Urothelium cell line (cell line): ENCODE measurements at regions not wholly inside any gene's neighbourhood (a gene's known extent, or its start where the extent isn't known, plus 50 kb on each side); places are given as distances from the start of the nearest gene placed in this dataset.

ENCODE experiments used
- DNase-seq: peaks from one replicate; pipeline ENCODE4 v3.0.0; 2011; ENCODE audit warnings: low spot score, mixed read lengths
- FAIRE-seq: peaks from 2 replicates; lab custom pipeline; 2011; peaks lifted over from hg19 to GRCh38; lab: Jason Lieb, UNC

DNA sequence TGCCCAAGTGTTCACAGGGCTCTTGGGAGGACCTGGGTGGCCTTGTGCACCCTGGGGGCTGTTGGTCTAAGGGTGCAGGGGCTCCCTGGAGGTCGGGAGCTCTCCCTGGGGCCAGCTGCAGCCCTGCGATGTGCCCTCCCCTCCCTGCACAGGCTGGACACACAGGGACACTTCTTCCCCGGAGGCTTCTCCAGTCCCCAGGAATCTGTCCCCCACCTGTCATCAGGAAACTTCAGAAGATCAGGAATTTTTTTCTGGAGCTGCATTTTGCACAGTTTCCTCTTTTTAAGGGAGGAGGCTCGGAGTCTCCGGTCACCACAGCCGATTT lies 66.9 kb upstream of the BHLHE23 start:
- FAIRE-seq = no peak

DNA sequence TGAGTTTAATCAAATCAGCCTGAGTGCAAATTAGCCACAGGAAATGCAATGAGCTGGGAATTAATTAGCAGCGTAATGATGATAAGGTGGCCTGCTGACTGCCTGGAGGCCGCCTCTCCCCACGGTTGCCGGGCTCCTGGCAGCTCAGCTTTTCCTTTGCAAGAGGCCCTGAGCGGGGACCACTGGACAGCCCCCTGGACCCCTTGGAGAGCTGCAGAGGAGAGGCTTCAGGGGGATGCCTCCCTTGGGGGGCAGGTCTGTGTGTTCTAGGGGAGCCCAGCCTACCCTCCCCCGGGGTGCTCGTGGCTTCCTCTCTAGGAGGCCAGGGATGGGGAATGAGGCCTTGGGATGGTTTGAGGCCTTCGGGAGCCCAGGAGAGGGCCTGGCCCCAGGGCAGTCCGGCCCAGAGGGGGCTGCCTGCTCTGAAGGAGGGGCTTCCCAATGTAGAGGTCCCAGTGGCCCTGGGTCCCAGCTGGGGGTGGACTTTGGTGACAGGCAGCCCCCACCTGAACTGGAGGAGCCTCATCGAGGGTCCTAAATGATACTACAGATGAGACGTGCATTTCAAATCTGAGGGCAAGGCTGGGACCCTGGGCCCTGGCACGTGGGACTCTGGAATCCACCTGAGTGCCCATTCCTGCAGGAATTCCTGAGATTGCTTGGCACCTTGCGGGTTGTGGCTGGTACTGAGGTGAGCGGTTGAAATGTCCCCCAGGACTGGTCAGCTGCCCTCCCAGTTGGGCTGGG lies 66.4 kb upstream of the BHLHE23 start:
- DNase-seq (no peak), FAIRE-seq (no peak)

More for the DNA sequence above, 66.9 kb upstream of the BHLHE23 start:
- no peak for DNase-seq

DNA sequence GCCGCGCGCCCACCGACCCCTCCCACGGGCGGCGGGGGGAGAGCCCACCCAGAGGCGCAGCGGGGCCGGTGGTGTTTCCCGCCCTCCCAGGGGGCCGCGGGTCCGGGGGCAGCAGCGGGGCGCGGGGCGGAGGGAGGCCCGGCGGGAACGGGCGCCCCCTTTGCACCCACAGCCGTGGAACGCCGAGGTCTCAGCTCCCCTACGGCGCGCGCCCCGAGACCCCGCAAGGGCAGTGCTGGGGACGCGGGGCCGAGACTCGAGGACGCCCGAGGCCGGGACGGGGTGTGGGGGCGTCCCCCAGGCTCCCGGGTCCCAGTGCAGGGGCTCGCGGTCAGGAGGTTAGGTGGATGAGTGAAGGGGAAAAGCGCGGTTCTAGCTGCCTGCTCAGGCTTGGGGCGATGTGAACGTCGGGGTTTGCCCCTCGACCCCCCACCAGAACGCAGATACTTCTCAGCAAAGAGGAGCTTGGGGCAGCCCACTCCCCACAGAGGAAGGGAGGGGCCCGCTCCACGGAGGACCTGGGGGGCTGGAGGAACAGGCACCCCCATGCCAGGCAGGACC lies 65.5 kb upstream of the BHLHE23 start:
- no peak for DNase-seq

DNA sequence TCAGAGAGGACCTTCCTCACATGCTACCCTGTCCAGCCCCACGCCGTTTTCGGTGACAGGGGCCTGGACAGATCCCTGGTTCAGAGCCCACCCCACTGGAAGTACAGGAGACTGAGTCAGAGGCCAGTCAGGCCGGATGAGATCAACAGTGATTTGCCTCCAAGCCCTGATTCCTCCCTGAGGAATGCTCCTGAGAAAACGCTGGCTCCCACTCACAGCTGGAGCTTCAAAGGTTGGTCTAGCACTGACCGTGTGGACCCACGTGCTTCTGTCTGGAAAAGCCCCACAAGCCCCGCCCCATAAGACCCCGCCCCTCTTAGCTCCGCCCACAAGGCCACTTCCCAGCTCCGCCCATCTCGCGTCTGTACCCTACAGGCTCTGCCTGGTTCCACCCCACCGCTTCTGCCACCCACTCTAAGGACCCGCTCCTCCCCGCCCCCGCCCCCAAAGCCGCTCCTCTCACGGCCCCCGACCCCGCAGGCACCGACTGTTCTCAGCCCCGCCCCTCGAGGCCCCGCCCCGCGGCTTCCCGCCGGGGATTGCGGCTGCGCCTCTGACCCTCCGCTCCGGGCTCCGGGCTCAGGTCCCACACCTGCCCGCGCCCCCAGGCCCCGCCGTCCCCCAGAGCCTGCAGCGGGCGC lies 64.9 kb upstream of the BHLHE23 start:
- no peak for FAIRE-seq

More for the DNA sequence above, 65.5 kb upstream of the BHLHE23 start:
- FAIRE-seq = no peak

DNA sequence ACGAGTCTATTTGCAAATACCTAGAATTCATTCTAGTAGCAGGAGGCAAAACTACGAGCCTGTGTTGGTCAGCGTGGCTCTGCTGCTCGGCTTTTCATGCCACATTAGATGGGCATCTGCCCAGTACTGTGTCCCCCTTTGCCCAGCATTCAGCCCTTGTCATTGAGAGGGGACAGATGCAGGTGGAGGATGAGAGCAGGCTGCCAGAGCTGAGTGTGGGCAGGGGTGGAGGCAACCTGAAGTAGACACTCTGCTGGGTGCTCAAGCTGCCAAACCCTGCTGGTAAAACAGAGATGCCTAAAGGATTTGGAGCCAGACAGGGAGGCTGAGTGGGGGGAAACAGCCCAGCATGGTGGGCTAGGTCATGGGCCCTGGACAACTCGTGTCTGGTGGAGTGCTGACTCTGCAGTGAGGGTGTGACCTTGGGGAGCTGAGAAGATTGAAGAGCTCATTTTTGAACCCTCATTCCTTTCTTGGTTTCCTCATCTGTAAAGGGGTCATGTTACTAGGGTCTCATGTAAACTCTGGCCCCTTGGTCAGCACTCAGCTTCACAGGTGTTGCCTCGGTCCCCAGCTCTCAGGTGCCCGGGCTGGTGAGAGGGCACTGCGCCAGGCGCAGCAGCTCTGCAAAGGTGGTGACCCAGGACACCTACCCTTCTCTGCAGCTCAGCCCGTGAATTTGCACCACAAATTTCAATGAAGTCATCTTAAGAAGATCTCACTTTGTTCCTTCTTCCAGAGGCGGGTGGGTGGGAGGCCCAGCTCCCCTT lies 64.2 kb upstream of the BHLHE23 start:
- FAIRE-seq (peak; percentile 52), DNase-seq (no peak)

More for the DNA sequence above, 64.9 kb upstream of the BHLHE23 start:
- DNase-seq = no peak

DNA sequence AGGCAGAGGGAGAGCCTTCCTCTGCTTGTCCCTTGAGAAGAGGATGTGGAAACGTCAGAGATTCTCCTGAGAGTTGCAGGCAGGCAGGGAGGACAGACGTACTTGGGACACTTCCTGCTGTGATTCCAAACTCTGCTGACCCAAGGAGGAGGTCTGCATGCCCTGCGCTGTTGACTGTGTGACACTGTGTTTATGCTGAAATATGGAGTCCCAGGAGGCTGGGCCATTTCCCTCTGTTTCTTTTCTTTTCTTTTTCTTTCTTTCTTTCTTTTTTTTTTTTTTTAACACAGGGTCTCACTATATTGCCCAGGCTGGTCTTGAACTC lies 63.5 kb upstream of the BHLHE23 start:
- no peak for FAIRE-seq
- no peak for DNase-seq

DNA sequence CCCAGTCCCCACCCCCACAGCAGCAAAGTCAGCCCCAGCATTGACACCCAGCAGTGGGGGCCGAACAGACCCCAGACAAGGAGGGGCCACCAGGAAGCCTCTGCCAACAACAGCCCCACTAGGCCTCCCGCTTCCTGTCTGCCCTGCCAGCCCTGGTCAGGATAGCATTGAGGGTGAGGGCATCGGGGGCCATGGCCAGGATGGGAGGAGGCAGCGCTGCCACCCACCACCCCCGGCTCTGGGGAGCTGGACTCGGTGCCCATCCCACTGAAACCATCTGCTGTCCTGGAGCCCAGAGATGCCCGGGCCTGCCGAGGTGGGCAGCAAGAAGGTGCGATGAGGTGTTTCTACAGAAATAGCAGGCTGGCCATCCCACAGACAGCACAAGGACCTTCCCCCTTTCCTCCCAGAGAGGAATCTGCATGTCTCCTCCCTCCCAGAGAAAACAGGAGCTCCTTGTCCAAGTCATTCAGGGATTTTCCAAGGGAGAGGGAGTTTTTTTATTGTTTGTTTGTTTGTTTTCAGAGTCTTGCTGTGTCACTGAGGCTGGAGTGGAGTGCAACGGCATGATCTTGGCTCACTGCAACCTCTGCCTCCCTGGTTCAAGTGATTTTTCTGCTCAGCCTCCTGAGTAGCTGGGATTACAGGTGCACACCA lies 62.1 kb upstream of the BHLHE23 start:
- FAIRE-seq = no peak
- DNase-seq = no peak

DNA sequence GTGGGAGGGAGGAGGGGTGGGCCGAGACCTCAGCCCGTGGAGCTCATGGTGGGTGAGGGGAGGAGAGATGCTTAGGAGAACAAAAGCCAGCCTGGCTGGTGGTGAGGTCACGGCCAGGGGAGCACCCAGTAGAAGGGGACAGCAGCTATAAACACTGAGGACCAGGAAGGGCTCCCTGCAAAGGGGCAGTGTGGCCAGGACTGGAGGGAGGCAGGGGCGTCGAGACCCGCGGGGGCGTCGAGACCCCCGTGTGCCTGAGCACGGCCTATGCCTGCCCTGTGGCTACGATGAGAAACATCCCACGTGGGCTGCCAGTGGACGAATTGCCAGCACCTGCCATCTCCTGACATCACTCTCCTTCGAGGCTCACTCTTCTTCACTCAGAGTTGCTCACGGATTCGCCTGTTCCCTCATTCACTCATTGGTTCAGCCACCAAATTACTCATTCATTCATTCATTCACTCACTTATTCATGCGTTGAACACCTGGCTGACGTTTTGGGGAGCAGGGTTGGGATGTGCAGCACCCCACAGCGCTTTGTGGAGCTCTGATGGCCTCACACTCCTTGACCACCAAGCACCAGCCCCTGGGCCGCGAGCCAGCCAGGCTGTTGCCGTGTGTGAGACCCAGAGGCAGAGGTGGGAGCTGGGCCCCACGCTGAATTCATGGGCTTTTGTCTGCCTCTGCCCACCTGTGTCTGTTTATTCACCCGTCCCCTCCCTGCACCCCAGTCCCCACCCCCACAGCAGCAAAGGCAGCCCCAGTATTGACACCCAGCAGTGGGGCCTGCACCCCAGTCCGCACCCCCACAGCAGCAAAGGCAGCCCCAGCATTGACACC lies 61.2 kb upstream of the BHLHE23 start:
- FAIRE-seq = no peak
- no peak for DNase-seq

DNA sequence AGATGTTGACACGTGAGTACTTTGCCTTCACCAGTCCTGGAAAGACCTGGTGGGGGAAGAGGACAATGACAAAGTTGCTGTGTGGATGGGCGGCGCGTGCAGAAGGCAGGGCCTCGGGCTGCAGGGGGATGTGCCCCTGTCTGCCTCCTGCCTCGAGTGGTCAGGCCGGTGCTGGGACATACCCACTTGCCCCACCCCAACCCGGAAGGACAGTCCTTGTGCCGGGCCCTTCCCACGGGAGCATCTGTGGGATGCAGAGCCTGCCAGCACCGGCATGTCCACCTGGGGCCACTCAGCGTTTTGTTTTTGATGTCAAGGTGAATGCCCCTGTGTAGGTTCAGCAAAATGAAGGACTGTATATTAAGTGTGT lies 60.5 kb upstream of the BHLHE23 start:
- no peak for DNase-seq
- FAIRE-seq = no peak

DNA sequence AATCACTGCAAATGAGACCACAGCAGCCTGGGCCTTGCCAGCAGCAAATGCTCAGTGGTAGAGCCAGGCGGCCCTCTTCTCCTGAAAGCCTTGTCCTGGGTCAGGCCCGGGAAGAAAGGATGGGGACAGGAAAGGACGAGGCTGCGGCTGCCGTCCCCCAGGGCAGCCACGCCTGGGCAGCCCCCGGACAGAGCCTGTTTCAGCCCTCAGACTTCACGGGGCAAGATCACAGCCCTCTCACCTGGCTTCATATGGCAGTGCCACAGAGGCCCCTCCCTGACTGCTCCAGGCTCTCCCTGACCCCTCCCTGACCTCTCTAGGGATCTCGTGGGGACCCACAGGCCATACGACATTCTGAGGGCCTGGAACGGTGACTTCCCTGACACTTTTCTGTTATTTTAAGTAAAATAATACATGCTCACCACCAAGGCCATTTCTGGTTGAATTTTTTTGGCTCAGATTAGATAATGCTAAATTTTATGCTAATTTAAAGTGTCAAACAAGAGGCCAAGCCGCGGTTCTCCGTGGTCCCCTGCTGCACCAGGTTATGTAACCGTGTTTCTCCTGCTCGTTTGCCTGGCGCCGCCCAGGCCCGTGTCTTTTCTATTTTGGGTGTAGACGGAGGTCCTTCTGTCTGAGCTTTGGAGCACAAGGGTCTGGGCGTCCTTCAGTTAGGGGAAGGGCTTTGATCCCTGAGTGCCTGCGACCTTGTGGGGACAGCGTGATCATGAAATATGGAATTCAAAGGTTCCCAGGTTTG lies 59.9 kb upstream of the BHLHE23 start:
- FAIRE-seq (no peak), DNase-seq (no peak)

DNA sequence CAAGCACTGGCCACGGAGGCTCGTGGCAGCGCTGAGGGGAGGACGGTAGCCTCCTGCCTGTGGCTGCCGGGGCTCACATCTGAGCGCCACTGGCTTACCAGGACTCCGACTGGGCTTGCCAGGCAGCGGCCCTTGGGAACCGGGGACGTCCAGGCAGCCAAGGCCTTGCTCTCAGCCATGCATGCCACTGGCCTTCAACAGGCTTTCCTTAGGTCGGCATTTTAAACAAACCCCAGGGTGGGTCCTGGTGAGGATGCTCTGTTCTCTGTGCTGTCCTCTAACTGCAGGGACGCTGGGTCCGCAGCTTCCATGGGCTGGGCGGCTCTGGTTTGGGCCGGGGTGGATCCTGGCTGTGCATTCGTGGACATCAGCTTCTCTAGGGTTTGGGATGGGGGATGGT lies 59.1 kb upstream of the BHLHE23 start:
- no peak for FAIRE-seq
- DNase-seq = no peak

DNA sequence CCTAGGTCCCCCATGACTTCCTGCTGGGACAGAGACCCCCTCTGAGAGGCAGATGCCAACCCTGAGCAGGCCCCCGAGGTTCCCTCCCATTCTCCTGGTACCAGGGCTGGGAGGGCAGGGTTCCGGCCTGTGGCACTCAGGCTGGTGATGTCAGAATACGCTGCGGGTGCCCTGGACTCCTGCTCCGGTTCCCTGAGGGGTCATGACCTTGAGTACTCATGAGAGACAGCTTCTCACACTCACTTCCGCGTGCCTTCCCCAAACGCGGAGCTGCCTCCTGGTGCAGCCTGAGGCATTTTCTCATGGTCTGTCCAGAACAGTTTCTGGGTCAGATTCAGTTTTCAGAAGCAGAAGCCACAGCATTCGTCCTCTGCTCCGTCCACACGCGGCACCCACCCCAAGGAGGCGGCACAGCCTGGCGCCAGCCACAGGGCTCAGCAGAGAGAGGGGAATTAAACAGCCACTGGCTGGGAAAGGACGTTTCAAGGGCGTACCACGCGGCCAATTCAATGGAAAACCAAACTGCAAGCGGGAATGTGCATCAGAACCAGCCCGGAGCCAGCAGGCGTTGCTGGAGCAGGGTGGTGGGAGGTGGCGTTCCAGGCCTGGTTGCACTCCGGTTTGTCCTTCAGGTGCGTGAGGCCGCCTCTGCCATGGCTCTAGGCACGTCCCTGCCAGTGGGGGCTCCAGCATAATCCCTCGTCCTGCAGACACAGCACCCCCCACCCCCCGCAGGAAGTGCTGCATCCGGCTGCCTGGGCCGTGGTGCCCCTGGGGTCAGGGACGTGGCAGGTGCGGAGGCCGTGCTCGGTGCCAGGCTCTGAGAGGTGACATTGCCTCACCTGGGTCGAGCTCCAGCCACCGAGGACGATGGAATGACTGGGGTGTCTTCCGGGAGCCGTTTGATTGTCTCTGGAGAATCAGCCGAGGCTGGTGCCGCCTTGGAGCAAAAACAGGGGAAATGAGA lies 58.3 kb upstream of the BHLHE23 start:
- FAIRE-seq (no peak), DNase-seq (no peak)

DNA sequence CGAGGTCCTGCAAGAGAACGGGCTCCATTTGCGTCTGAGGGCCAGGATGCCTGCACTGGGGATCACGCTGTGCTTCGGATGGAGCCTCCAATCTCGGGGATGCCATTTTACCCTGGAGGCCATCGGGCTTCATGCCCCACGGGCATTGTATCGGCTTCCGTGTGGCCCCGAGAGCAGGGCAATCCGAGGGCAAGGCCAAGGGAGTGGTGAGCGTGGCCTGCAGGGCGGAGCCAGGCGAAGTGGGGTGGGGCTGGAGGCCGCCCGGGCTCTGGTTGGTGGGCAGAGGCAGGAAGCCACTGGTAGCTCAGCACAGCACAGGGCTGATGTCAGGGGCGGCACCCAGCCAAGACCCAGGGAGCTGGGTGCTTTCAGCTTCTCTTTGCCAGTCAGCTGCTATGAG lies 57.5 kb upstream of the BHLHE23 start:
- FAIRE-seq (no peak), DNase-seq (no peak)

DNA sequence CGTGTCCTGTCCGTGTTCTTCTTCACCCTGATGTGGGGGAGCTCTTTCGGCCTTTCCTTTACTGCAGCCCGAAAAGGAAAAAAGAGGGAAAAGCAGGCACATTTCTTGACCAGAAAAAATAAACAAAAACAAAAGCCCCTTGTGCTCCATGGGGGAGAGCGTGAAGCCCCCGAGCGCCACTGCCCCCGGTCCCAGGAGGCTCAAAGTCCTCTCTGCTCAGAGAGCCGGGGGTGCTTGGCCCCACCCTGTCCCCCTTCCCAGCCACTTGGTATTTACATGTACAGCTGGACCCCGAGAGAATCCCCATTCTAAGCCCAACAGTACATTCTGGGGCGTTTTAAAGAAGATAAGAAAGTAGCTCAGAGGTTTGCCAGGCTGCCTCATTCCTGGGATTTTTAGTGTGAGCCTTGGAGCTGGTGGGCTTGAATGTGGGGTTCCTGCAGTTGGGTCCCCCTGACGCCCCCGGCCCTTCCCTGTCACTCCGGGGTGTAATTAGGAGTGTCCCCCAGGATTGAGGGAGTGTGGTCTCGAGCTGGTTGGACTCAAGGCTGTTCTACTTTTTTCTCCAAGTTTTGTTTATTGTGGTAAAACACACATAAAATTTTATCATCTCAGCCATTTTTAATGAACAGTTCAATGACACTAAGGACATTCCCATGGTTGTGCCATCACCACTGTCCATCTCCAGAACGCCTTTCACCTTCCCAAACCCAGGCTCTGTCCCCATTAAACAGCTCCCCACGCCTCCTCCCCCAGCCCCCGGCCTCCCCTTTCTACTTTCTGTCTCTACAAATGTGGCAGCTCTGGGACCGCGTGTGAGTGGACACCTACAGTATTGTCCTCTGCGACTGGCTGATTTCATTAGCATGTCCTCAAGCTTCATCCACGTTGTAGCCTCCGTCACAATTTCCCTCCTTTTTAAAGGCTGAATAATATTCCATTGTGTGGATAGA lies 55.7 kb upstream of the BHLHE23 start:
- FAIRE-seq (no peak), DNase-seq (no peak)

DNA sequence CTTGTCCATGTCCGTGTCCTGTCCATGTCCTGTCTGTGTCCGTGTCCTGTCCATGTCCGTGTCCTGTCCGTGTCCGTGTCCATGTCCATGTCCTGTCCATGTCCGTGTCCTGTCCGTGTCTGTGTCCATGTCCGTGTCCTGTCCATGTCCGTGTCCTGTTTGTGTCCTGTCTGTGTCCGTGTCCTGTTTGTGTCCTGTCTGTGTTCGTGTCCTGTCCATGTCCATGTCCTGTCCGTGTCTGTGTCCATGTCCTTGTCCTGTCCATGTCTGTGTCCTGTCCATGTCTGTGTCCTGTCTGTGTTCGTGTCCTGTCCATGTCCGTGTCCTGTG lies 55.0 kb upstream of the BHLHE23 start:
- FAIRE-seq (peak; percentile 100), DNase-seq (no peak)

DNA sequence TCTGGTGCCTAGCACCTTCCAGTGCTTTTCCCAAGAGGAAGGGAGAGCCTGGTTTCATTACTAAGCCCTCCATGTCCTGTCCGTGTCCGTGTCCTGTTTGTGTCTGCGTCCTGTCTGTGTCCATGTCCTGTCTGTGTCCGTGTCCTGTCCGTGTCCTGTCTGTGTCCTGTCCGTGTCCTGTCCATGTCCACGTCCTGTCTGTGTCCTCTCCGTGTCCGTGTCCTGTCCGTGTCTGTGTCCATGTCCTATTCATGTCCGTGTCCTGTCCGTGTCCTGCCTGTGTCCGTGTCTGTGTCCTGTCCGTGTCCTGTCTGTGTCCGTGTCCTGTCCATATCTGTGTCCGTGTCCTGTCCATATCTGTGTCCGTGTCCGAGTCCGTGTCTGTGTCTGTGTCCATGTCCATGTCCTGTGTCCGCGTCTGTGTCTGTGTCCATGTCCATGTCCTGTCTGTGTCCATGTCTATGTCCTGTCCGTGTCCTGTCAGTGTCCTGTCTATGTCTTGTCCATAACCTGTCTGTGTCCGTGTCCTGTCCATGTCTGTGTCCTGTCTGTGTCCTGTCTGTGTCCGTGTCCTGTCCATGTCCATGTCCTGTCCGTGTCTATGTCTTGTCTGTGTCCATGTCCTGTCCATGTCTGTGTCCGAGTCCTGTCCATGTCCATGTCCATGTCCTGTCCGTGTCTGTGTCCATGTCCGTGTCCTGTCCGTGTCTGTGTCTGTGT lies 54.4 kb upstream of the BHLHE23 start:
- DNase-seq (no peak), FAIRE-seq (no peak)
